ENCODE measurements at regions not wholly inside any gene's neighbourhood (a gene's known extent, or its start where the extent isn't known, plus 50 kb on each side); places are given as distances from the start of the nearest gene placed in this dataset.

- Histone ChIP-seq H2AFZ (ENCODE audit: control insufficient read depth, low read length) (no peak overlapping the region), H3K79me2 (ENCODE audit: control insufficient read depth, insufficient read depth, low read length) (no peaks in the 10 kb centered on the region), H4K20me1 (ENCODE audit: control insufficient read depth, extremely low read depth, insufficient read depth, low read length) (no peaks in the 10 kb centered on the region), H3K36me3 (ENCODE audit: control insufficient read depth in 2 of 2, extremely low read depth in 1 of 2, insufficient read depth in 2 of 2, low read length in 2 of 2) (no peaks in the 10 kb centered on the region), H3K4me1 (ENCODE audit: control insufficient read depth, extremely low read depth, insufficient read depth, low read length) (no peaks in the 10 kb centered on the region), H3K27me3 (ENCODE audit: control insufficient read depth, extremely low read depth, insufficient read depth, low read length) (no peaks in the 10 kb centered on the region), H3K9me3 (ENCODE audit: control insufficient read depth, low read depth, low read length) (no peaks in the 10 kb centered on the region), H3K9me1 (ENCODE audit: control insufficient read depth, extremely low read depth, insufficient read depth, low read length) (no peaks in the 10 kb centered on the region), H3K4me2 (ENCODE audit: control insufficient read depth, extremely low read depth, insufficient read depth, low read depth, low read length) (no peak overlapping the region), H3K27ac (ENCODE audit: control insufficient read depth, insufficient read depth, low read length) (no peak overlapping the region), H3K4me3 (ENCODE audit: control insufficient read depth in 2 of 3, extremely low read depth in 1 of 3, insufficient read depth in 2 of 3, low read depth in 1 of 3, low read length in 3 of 3) (no peak overlapping the region), H3K9ac (ENCODE audit: control insufficient read depth, extremely low read depth, insufficient read depth, low read length) (no peak overlapping the region)
- DNase-seq (ENCODE audit: low read depth, low spot score) (no peak), FAIRE-seq (no peak)
- dilution Hi-C loops (cut with MboI; ENCODE audit: extremely low pct_ligation_motif_present, low sequenced_read_pairs), result no loop called here
- TF ChIP-seq CTCF (optimal IDR thresholded peaks at IDR 0.05 in 1 of 3, IDR thresholded peaks at IDR 0.05 in 1 of 3, conservative IDR thresholded peaks at IDR 0.05 in 1 of 3; ENCODE audit: extremely low read depth in 1 of 3, insufficient read depth in 2 of 3, low read length in 3 of 3), result no peak
- TF ChIP-seq EZH2 (IDR thresholded peaks at IDR 0.05; ENCODE audit: low read length), result no peak
Observed at GRCh38 chr10:9091530-9092093, 1037.1 kb downstream of the GATA3 start.

- no peaks in the 10 kb centered on the region for H3K9me1 ChIP-seq (ENCODE audit: control insufficient read depth, extremely low read depth, insufficient read depth, low read length)
- H4K20me1 ChIP-seq (ENCODE audit: control insufficient read depth, extremely low read depth, insufficient read depth, low read length), result no peaks in the 10 kb centered on the region
- H3K79me2 ChIP-seq (ENCODE audit: control insufficient read depth, insufficient read depth, low read length), result no peaks in the 10 kb centered on the region
- H2AFZ ChIP-seq (ENCODE audit: control insufficient read depth, low read length), result no peak overlapping the region
- no peak overlapping the region for H3K27ac ChIP-seq (ENCODE audit: control insufficient read depth, insufficient read depth, low read length)
- peaks cover 3% of the 10 kb centered on the region for H3K4me1 ChIP-seq (ENCODE audit: control insufficient read depth, extremely low read depth, insufficient read depth, low read length)
- no peaks in the 10 kb centered on the region for H3K27me3 ChIP-seq (ENCODE audit: control insufficient read depth, extremely low read depth, insufficient read depth, low read length)
- FAIRE-seq, result no peak
- H3K9me3 ChIP-seq (ENCODE audit: control insufficient read depth, low read depth, low read length), result no peaks in the 10 kb centered on the region
- dilution Hi-C loops (cut with MboI; ENCODE audit: extremely low pct_ligation_motif_present, low sequenced_read_pairs), result no loop called here
- no peak for DNase-seq (ENCODE audit: low read depth, low spot score)
- H3K36me3 ChIP-seq (ENCODE audit: control insufficient read depth in 2 of 2, extremely low read depth in 1 of 2, insufficient read depth in 2 of 2, low read length in 2 of 2), result no peaks in the 10 kb centered on the region
- H3K9ac ChIP-seq (ENCODE audit: control insufficient read depth, extremely low read depth, insufficient read depth, low read length), result no peak overlapping the region
- TF ChIP-seq CTCF (optimal IDR thresholded peaks at IDR 0.05 in 1 of 3, IDR thresholded peaks at IDR 0.05 in 1 of 3, conservative IDR thresholded peaks at IDR 0.05 in 1 of 3; ENCODE audit: extremely low read depth in 1 of 3, insufficient read depth in 2 of 3, low read length in 3 of 3), result no peak
- TF ChIP-seq EZH2 (IDR thresholded peaks at IDR 0.05; ENCODE audit: low read length), result no peak
- no peak overlapping the region for H3K4me3 ChIP-seq (ENCODE audit: control insufficient read depth in 2 of 3, extremely low read depth in 1 of 3, insufficient read depth in 2 of 3, low read depth in 1 of 3, low read length in 3 of 3)
- no peak overlapping the region for H3K4me2 ChIP-seq (ENCODE audit: control insufficient read depth, extremely low read depth, insufficient read depth, low read depth, low read length)
Observed at GRCh38 chr10:9096288-9096687, 1041.8 kb downstream of the GATA3 start.
